IMR-90 (cell line): ENCODE measurements at regions not wholly inside any gene's neighbourhood (a gene's known extent, or its start where the extent isn't known, plus 50 kb on each side); places are given as distances from the start of the nearest gene placed in this dataset.

Experiments used
- ATAC-seq: fragments of 200-7000 bp; cut with Tn5 transposase; 2 replicates; pipeline ENCODE4 v1.9.1; 2020; ENCODE audit warnings: low read depth, mild to moderate bottlenecking, moderate library complexity
- BruUV-seq: library from RNA; stranded (reverse); fragments of 400-500 nt; replicated peaks from 2 replicates; lab custom pipeline; 2021; lab: Mats Ljungman, UMichigan
- CTCF ChIA-PET: fragments of 300-600 bp; formaldehyde crosslinking; extraction: SDS; loops from one replicate; lab custom pipeline; 2021; ENCODE audit warnings: antibody characterized with exemption; lab: Yijun Ruan, JAX
- POLR2A ChIA-PET: fragments of 300-600 bp; sonication (Branson Sonifier 250); formaldehyde crosslinking; loops from one replicate; lab custom pipeline; 2022; ENCODE audit warnings: antibody characterized with exemption; ENCODE audit not compliant: unreplicated experiment; lab: Charles Lee
- DNase-seq: peaks from one replicate; pipeline ENCODE4 v3.0.0; 2013
- H2AFZ ChIP-seq: replicated peaks from 2 replicates; pipeline ENCODE3; 2013; ENCODE audit warnings: low read length, mild to moderate bottlenecking; ENCODE audit not compliant: poor library complexity
- H2AK5ac ChIP-seq: 2 replicates; pipeline ENCODE4 v1.6.1; 2013; ENCODE audit warnings: low read depth, low read length, inconsistent platforms
- H2AK9ac ChIP-seq: replicated peaks from 2 replicates; pipeline ENCODE3; 2013; ENCODE audit warnings: mild to moderate bottlenecking, low read depth, low read length, moderate library complexity; ENCODE audit not compliant: poor library complexity
- H2BK120ac ChIP-seq: 2 replicates; pipeline ENCODE4 v1.6.1; 2013; ENCODE audit warnings: low read depth, low read length, inconsistent platforms
- H2BK15ac ChIP-seq: 3 replicates; pipeline ENCODE4 v1.6.1; 2013; ENCODE audit warnings: low read depth, low read length, inconsistent platforms
- H2BK20ac ChIP-seq: 2 replicates; pipeline ENCODE4 v1.6.1; 2013; ENCODE audit warnings: low read depth, mild to moderate bottlenecking, inconsistent platforms, low read length, moderate library complexity
- H2BK5ac ChIP-seq: 2 replicates; pipeline ENCODE4 v1.6.1; 2013; ENCODE audit warnings: mild to moderate bottlenecking, low read depth, low read length, inconsistent platforms; ENCODE audit not compliant: poor library complexity, severe bottlenecking
- H3K14ac ChIP-seq: replicated peaks from 2 replicates; pipeline ENCODE4 v1.6.1; 2013; ENCODE audit warnings: low read depth, low read length, inconsistent platforms
- H3K18ac ChIP-seq: 2 replicates; pipeline ENCODE4 v1.6.1; 2013; ENCODE audit warnings: low read depth, low read length, control low read depth
- H3K23ac ChIP-seq: 2 replicates; pipeline ENCODE4 v1.6.1; 2013; ENCODE audit warnings: low read depth, low read length, inconsistent platforms
- H3K27ac ChIP-seq: 2 replicates; pipeline ENCODE4 v1.5.1; 2013; ENCODE audit warnings: mild to moderate bottlenecking, control low read depth, low read length; ENCODE audit not compliant: insufficient read depth
- H3K27me3 ChIP-seq: 2 replicates; pipeline ENCODE4 v1.6.1; 2013; ENCODE audit warnings: low read length; ENCODE audit not compliant: control insufficient read depth, insufficient read depth
- H3K36me3 ChIP-seq: 2 replicates; pipeline ENCODE4 v1.6.1; 2013; ENCODE audit warnings: low read length, mixed read lengths; ENCODE audit not compliant: control insufficient read depth, insufficient read depth
- H3K4ac ChIP-seq: 2 replicates; pipeline ENCODE4 v1.6.1; 2013; ENCODE audit warnings: low read depth, low read length, inconsistent platforms
- H3K4me1 ChIP-seq: 2 replicates; pipeline ENCODE4 v1.6.1; 2013; ENCODE audit warnings: low read length, mixed read lengths; ENCODE audit not compliant: control insufficient read depth, insufficient read depth
- H3K4me2 ChIP-seq: 2 replicates; pipeline ENCODE4 v1.6.1; 2013; ENCODE audit warnings: low read depth, mild to moderate bottlenecking, control low read depth, low read length, moderate library complexity
- H3K4me3 ChIP-seq: 2 replicates; pipeline ENCODE4 v1.5.1; 2013; ENCODE audit warnings: low read depth, mild to moderate bottlenecking, control low read depth, low read length, moderate library complexity; ENCODE audit not compliant: insufficient read depth
- H3K56ac ChIP-seq: 2 replicates; pipeline ENCODE4 v1.6.1; 2013; ENCODE audit warnings: low read length, inconsistent platforms; ENCODE audit not compliant: insufficient read depth; ENCODE audit errors: extremely low read depth
- H3K79me1 ChIP-seq, 2 experiments: 2 replicates each; pipeline ENCODE4 v1.6.1; 2013; ENCODE audit warnings: low read length in 2 of 2, inconsistent platforms in 1 of 2, low read depth in 1 of 2
- H3K9ac ChIP-seq: 2 replicates; pipeline ENCODE4 v1.6.1; 2013; ENCODE audit warnings: low read depth, low read length, control low read depth
- H3K9me1 ChIP-seq: 2 replicates; pipeline ENCODE4 v1.6.1; 2013; ENCODE audit warnings: low read length, inconsistent platforms; ENCODE audit not compliant: insufficient read depth
- H3K9me3 ChIP-seq: 2 replicates; pipeline ENCODE4 v1.6.1; 2013; ENCODE audit warnings: low read length; ENCODE audit not compliant: control insufficient read depth, insufficient read depth
- H4K20me1 ChIP-seq: 2 replicates; pipeline ENCODE4 v1.6.1; 2013; ENCODE audit warnings: low read length, inconsistent platforms; ENCODE audit not compliant: insufficient read depth
- H4K5ac ChIP-seq: 2 replicates; pipeline ENCODE4 v1.6.1; 2013; ENCODE audit warnings: mild to moderate bottlenecking, low read depth, low read length, control low read depth
- H4K8ac ChIP-seq, 2 experiments: 2 replicates each; pipeline ENCODE4 v1.6.1; 2013; ENCODE audit warnings: low read depth in 2 of 2, low read length in 2 of 2, control low read depth in 1 of 2, inconsistent platforms in 1 of 2
- H4K91ac ChIP-seq: 2 replicates; pipeline ENCODE4 v1.6.1; 2013; ENCODE audit warnings: low read depth, low read length, inconsistent platforms; ENCODE audit not compliant: insufficient read depth
- BHLHE40 ChIP-seq: fragments of 150-350 bp; IDR thresholded peaks from 2 replicates; pipeline ENCODE4 v1.6.1; 2016; ENCODE audit warnings: mild to moderate bottlenecking, low read depth, low read length
- CEBPB ChIP-seq: IDR thresholded peaks from 2 replicates; pipeline ENCODE4 v1.6.1; 2012; ENCODE audit warnings: low read depth, low read length, improper control_type of control experiment
- CHD1 ChIP-seq: IDR thresholded peaks from 2 replicates; pipeline ENCODE4 v1.6.1; 2012; ENCODE audit warnings: low read depth, low read length, improper control_type of control experiment
- CTCF ChIP-seq: conservative IDR thresholded peaks from 2 replicates; pipeline ENCODE4 v1.5.1; 2012; ENCODE audit warnings: mild to moderate bottlenecking, low read depth, low read length, improper control_type of control experiment
- FOS ChIP-seq: fragments of 150-350 bp; IDR thresholded peaks from 2 replicates; pipeline ENCODE4 v1.6.1; 2016; ENCODE audit warnings: low read depth, low read length
- MAFK ChIP-seq: IDR thresholded peaks from 2 replicates; pipeline ENCODE4 v1.6.1; 2012; ENCODE audit warnings: low read depth, low read length, improper control_type of control experiment
- MAZ ChIP-seq: IDR thresholded peaks from 2 replicates; pipeline ENCODE4 v1.6.1; 2012; ENCODE audit warnings: low read depth, mild to moderate bottlenecking, low read length, improper control_type of control experiment, moderate library complexity, borderline replicate concordance
- MXI1 ChIP-seq: IDR thresholded peaks from 2 replicates; pipeline ENCODE4 v1.6.1; 2012; ENCODE audit warnings: low read depth, mild to moderate bottlenecking, low read length, moderate library complexity, borderline replicate concordance
- NFE2L2 ChIP-seq: fragments of 150-350 bp; IDR thresholded peaks from 2 replicates; pipeline ENCODE4 v1.6.1; 2016; ENCODE audit warnings: low read depth, mild to moderate bottlenecking, low read length
- POLR2A ChIP-seq: IDR thresholded peaks from 2 replicates; pipeline ENCODE4 v1.6.1; 2012; ENCODE audit warnings: mild to moderate bottlenecking, low read depth, low read length
- RAD21 ChIP-seq: IDR thresholded peaks from 2 replicates; pipeline ENCODE4 v1.6.1; 2012; ENCODE audit warnings: low read length, improper control_type of control experiment
- RCOR1 ChIP-seq: IDR thresholded peaks from 2 replicates; pipeline ENCODE4 v1.6.1; 2012; ENCODE audit warnings: mild to moderate bottlenecking, low read length, improper control_type of control experiment; ENCODE audit not compliant: insufficient replicate concordance
- RFX5 ChIP-seq: IDR thresholded peaks from 2 replicates; pipeline ENCODE4 v1.8.0; 2012; ENCODE audit warnings: low read depth, mild to moderate bottlenecking, low read length, moderate library complexity
- SMC3 ChIP-seq: fragments of 150-350 bp; IDR thresholded peaks from 2 replicates; pipeline ENCODE4 v1.6.1; 2016; ENCODE audit warnings: low read depth, mild to moderate bottlenecking, antibody characterized with exemption, low read length, moderate library complexity
- USF2 ChIP-seq: fragments of 150-350 bp; IDR thresholded peaks from 2 replicates; pipeline ENCODE4 v1.6.1; 2017; ENCODE audit warnings: mild to moderate bottlenecking, antibody characterized with exemption, low read length, low read depth
- WGBS, 2 experiments: methylation state at CpG; one replicate each; pipeline versions ENCODE4 v1.1.5 to v1.1.7; 2013; ENCODE audit warnings: missing lambda C conversion rate in 2 of 2; ENCODE audit not compliant: insufficient read length in 1 of 2; ENCODE audit errors: extremely low coverage in 2 of 2; 5-methylcytosine and 5-hydroxymethylcytosine counted together
- dilution Hi-C: fragments of 300-500 bp; cut with HindIII; formaldehyde crosslinking; loops from one replicate; pipeline ENCODE4 v1.14.3; 2018; ENCODE audit warnings: low sequenced_read_pairs; ENCODE audit not compliant: unreplicated experiment
- in situ Hi-C: fragments of 300-500 bp; cut with MboI; formaldehyde crosslinking; loops from 3 replicates; pipeline ENCODE4 v1.14.3; 2019; ENCODE audit warnings: low sequenced_read_pairs, inconsistent platforms, mixed read lengths
- intact Hi-C: fragments of 100-400 bp; cut with micrococcal nuclease; formaldehyde crosslinking; loops from 2 replicates; pipeline ENCODE4 v1.10.0; 2022

GRCh38 chr18:65049586-65049985, 701.2 kb upstream of the CDH7 start:
- no peak overlapping the region for H3K56ac ChIP-seq
- ChIA-PET POLR2A (no interaction called here), CTCF (no interaction called here)
- no peak overlapping the region for H2AFZ ChIP-seq
- H2AK9ac ChIP-seq = no peak overlapping the region
- TF ChIP-seq FOS (no peak), CEBPB (no peak), MXI1 (no peak), POLR2A (no peak), RFX5 (no peak), MAZ (no peak), NFE2L2 (no peak), RCOR1 (no peak), CHD1 (no peak), MAFK (no peak), RAD21 (no peak), SMC3 (no peak), USF2 (no peak), BHLHE40 (no peak), CTCF (no peak)
- BruUV-seq = no TSS peak
- H3K4ac ChIP-seq = no peak overlapping the region
- dilution Hi-C loops = no loop called here
- H3K79me1 ChIP-seq = no peaks in the 10 kb centered on the region
- H4K8ac ChIP-seq = no peak overlapping the region
- no peak overlapping the region for H3K9ac ChIP-seq
- no peaks in the 10 kb centered on the region for H3K9me1 ChIP-seq
- ATAC-seq (no peak), DNase-seq (no peak)
- in situ Hi-C loops = no loop called here
- H3K27me3 ChIP-seq = no peaks in the 10 kb centered on the region
- no peak overlapping the region for H3K4me2 ChIP-seq
- H3K14ac ChIP-seq = no peak overlapping the region
- intact Hi-C loops = no loop called here
- H2AK5ac ChIP-seq = no peak overlapping the region
- WGBS, 2 experiments = no CpG with 5 or more reads among the region's 3 CpGs
- H4K91ac ChIP-seq = no peak overlapping the region
- H2BK5ac ChIP-seq = no peak overlapping the region
- no peaks in the 10 kb centered on the region; the same call in 1 of the 2 replicates for H3K9me3 ChIP-seq
- no peak overlapping the region for H3K23ac ChIP-seq
- H2BK20ac ChIP-seq = no peak overlapping the region
- no peak overlapping the region for H4K5ac ChIP-seq
- no peak overlapping the region for H2BK120ac ChIP-seq
- H3K4me3 ChIP-seq = no peak overlapping the region
- H3K4me1 ChIP-seq = no peaks in the 10 kb centered on the region
- no peak overlapping the region for H2BK15ac ChIP-seq
- no peaks in the 10 kb centered on the region for H4K20me1 ChIP-seq
- no peaks in the 10 kb centered on the region for H3K36me3 ChIP-seq
- H3K27ac ChIP-seq = no peak overlapping the region
- H3K18ac ChIP-seq = no peak overlapping the region
